Panc1 (cell line): ENCODE measurements at regions not wholly inside any gene's neighbourhood (a gene's known extent, or its start where the extent isn't known, plus 50 kb on each side); places are given as distances from the start of the nearest gene placed in this dataset.

Experiments
- TF ChIP-seq, protein P1 (sequence below): fragments of 450-650 bp; IDR thresholded peaks from 2 replicates; pipeline ENCODE4 v1.5.1; 2017; ENCODE audit warnings: mild to moderate bottlenecking
- TF ChIP-seq, protein P2 (sequence below), 2 experiments: IDR thresholded peaks; 2 replicates each; pipeline ENCODE4 v1.6.1; 2011 to 2012; ENCODE audit warnings: low read depth in 2 of 2, control low read depth in 1 of 2, low read length in 1 of 2, mild to moderate bottlenecking in 1 of 2, moderate library complexity in 1 of 2; ENCODE audit not compliant: insufficient read depth in 1 of 2

DNA sequence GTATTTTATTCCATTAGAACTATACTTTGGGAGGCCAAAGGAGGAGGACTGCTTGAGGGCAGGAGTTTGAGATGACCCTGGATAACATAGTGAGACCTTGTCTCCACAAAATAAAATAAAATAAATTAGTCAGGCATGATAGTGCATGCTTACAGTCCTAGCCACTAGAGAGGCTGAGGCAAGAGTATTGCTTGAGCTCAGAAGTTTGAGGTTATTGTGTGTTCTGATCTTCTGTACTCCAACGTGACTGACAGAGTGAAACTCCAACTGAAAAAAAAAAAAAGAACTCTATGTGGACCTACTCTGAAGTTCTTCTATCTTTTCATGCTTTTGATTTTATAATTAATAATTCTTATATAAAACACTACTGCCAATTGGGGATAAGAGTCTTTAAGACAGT is 1560.0 kb upstream of the GBE1 start:
- TF ChIP-seq, protein P1, sequence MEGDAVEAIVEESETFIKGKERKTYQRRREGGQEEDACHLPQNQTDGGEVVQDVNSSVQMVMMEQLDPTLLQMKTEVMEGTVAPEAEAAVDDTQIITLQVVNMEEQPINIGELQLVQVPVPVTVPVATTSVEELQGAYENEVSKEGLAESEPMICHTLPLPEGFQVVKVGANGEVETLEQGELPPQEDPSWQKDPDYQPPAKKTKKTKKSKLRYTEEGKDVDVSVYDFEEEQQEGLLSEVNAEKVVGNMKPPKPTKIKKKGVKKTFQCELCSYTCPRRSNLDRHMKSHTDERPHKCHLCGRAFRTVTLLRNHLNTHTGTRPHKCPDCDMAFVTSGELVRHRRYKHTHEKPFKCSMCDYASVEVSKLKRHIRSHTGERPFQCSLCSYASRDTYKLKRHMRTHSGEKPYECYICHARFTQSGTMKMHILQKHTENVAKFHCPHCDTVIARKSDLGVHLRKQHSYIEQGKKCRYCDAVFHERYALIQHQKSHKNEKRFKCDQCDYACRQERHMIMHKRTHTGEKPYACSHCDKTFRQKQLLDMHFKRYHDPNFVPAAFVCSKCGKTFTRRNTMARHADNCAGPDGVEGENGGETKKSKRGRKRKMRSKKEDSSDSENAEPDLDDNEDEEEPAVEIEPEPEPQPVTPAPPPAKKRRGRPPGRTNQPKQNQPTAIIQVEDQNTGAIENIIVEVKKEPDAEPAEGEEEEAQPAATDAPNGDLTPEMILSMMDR = no peak
- TF ChIP-seq, protein P2, sequence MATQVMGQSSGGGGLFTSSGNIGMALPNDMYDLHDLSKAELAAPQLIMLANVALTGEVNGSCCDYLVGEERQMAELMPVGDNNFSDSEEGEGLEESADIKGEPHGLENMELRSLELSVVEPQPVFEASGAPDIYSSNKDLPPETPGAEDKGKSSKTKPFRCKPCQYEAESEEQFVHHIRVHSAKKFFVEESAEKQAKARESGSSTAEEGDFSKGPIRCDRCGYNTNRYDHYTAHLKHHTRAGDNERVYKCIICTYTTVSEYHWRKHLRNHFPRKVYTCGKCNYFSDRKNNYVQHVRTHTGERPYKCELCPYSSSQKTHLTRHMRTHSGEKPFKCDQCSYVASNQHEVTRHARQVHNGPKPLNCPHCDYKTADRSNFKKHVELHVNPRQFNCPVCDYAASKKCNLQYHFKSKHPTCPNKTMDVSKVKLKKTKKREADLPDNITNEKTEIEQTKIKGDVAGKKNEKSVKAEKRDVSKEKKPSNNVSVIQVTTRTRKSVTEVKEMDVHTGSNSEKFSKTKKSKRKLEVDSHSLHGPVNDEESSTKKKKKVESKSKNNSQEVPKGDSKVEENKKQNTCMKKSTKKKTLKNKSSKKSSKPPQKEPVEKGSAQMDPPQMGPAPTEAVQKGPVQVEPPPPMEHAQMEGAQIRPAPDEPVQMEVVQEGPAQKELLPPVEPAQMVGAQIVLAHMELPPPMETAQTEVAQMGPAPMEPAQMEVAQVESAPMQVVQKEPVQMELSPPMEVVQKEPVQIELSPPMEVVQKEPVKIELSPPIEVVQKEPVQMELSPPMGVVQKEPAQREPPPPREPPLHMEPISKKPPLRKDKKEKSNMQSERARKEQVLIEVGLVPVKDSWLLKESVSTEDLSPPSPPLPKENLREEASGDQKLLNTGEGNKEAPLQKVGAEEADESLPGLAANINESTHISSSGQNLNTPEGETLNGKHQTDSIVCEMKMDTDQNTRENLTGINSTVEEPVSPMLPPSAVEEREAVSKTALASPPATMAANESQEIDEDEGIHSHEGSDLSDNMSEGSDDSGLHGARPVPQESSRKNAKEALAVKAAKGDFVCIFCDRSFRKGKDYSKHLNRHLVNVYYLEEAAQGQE (IDR thresholded peaks at IDR 0.05; ENCODE audit: insufficient read depth in 1 of 2, low read depth in 2 of 2, low read length in 1 of 2) = no peak
